Panc1 (cell line): ENCODE measurements at regions not wholly inside any gene's neighbourhood (a gene's known extent, or its start where the extent isn't known, plus 50 kb on each side); places are given as distances from the start of the nearest gene placed in this dataset.

Experiments used
- ATAC-seq: fragments of 200-7000 bp; cut with Tn5 transposase; 2 replicates; pipeline ENCODE4 v1.9.1; 2020; ENCODE audit warnings: mild to moderate bottlenecking, moderate library complexity
- BruUV-seq: library from RNA; stranded (reverse); fragments of 400-500 nt; replicated peaks from 2 replicates; lab custom pipeline; 2021; lab: Mats Ljungman, UMichigan
- CTCF ChIA-PET: fragments of 300-600 bp; sonication (Branson Sonifier 250); formaldehyde crosslinking; loops from one replicate; lab custom pipeline; 2022; ENCODE audit warnings: antibody characterized with exemption; lab: Charles Lee
- POLR2A ChIA-PET: fragments of 300-600 bp; sonication (Branson Sonifier 250); formaldehyde crosslinking; loops from one replicate; lab custom pipeline; 2022; ENCODE audit warnings: antibody characterized with exemption; lab: Charles Lee
- DNase-seq: peaks from one replicate; pipeline ENCODE4 v3.0.0-alpha.2; 2010; ENCODE audit warnings: low read depth, low spot score
- H3K27ac ChIP-seq: 2 replicates; pipeline ENCODE4 v1.5.1; 2011; ENCODE audit warnings: mild to moderate bottlenecking, low read length, inconsistent platforms
- H3K27me3 ChIP-seq: fragments of 200-500 bp; sonication (Bioruptor generic); 2 replicates; pipeline ENCODE4 v1.6.0; 2014; ENCODE audit warnings: low read length, inconsistent platforms; ENCODE audit not compliant: control insufficient read depth, insufficient read depth
- H3K36me3 ChIP-seq: fragments of 200-500 bp; sonication (Bioruptor generic); 2 replicates; pipeline ENCODE4 v1.5.1; 2014; ENCODE audit warnings: inconsistent platforms, mild to moderate bottlenecking, low read length, moderate library complexity; ENCODE audit not compliant: control insufficient read depth, insufficient read depth
- H3K4me1 ChIP-seq: 2 replicates; pipeline ENCODE4 v1.5.1; 2011; ENCODE audit warnings: inconsistent platforms, mild to moderate bottlenecking, low read length, moderate library complexity; ENCODE audit not compliant: control insufficient read depth, insufficient read depth
- H3K4me3 ChIP-seq, 2 experiments: 2 replicates each; pipeline ENCODE4 v1.5.1; 2011 to 2012; ENCODE audit warnings: low read depth in 2 of 2, low read length in 2 of 2, mild to moderate bottlenecking in 2 of 2, inconsistent platforms in 1 of 2, moderate library complexity in 1 of 2
- H3K9me3 ChIP-seq: fragments of 200-500 bp; sonication (Bioruptor generic); 2 replicates; pipeline ENCODE4 v1.5.1; 2014; ENCODE audit warnings: low read depth, mild to moderate bottlenecking, inconsistent platforms, low read length, moderate library complexity; ENCODE audit not compliant: control insufficient read depth, insufficient read depth
- POLR2AphosphoS5 ChIP-seq: IDR thresholded peaks from 2 replicates; pipeline ENCODE4 v1.6.1; 2012; ENCODE audit warnings: mild to moderate bottlenecking, low read depth, low read length, moderate library complexity
- SIN3A ChIP-seq: IDR thresholded peaks from 2 replicates; pipeline ENCODE4 v1.6.1; 2012; ENCODE audit warnings: low read depth, mild to moderate bottlenecking, low read length, moderate library complexity, borderline replicate concordance; ENCODE audit not compliant: insufficient read depth
- TCF7L2 ChIP-seq: IDR thresholded peaks from 2 replicates; pipeline ENCODE4 v1.6.1; 2011; ENCODE audit warnings: mild to moderate bottlenecking, low read depth, low read length, inconsistent platforms
- in situ Hi-C: cut with HindIII; loops from 2 replicates; pipeline ENCODE4 v1.10.0; 2016; ENCODE audit warnings: low sequenced_read_pairs, low pct_unique_long_range_greater_than_20kb
- intact Hi-C: fragments of 100-400 bp; cut with micrococcal nuclease; formaldehyde crosslinking; loops from one replicate; pipeline ENCODE4 v1.10.0; 2022; ENCODE audit not compliant: unreplicated experiment
- TF ChIP-seq, protein P1 (sequence below), 2 experiments: IDR thresholded peaks; 2 replicates each; pipeline ENCODE4 v1.6.1; 2011 to 2012; ENCODE audit warnings: low read depth in 2 of 2, control low read depth in 1 of 2, low read length in 1 of 2, mild to moderate bottlenecking in 1 of 2, moderate library complexity in 1 of 2; ENCODE audit not compliant: insufficient read depth in 1 of 2
- TF ChIP-seq, protein P2 (sequence below): fragments of 450-650 bp; IDR thresholded peaks from 2 replicates; pipeline ENCODE4 v1.5.1; 2017; ENCODE audit warnings: mild to moderate bottlenecking

DNA sequence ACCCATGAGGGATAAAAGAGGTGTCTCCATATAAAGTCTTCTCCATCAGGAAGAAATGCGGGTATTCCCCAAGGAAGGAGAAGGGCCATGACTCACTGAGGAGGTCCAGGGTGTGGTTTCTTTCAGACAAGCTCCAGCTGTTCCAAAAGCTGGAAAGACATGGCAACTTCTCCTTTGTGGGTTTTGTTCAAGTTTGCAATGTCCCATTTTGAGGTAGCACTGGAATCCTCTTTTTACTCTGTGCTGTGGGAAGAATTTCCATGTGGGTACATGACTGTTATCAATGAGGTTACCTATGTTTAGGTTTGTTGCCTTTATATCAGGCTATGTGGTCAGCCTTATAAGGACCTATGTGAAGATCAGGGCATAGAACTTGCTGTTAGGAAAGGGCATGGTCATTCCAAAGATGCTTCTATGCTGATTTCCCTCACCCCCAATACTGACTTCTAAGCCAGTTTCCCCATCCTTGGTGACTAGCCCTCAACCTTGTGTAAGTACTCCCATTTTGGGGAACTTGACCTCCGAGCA lies 697.5 kb downstream of the INHBA start:
- Histone ChIP-seq H3K36me3 (no peaks in the 10 kb centered on the region), H3K27ac (no peak overlapping the region), H3K9me3 (no peaks in the 10 kb centered on the region), H3K4me1 (no peaks in the 10 kb centered on the region), H3K27me3 (no peaks in the 10 kb centered on the region), H3K4me3 (no peak overlapping the region)
- TF ChIP-seq TCF7L2 (no peak), POLR2AphosphoS5 (no peak), SIN3A (no peak)
- TF ChIP-seq, protein P1, sequence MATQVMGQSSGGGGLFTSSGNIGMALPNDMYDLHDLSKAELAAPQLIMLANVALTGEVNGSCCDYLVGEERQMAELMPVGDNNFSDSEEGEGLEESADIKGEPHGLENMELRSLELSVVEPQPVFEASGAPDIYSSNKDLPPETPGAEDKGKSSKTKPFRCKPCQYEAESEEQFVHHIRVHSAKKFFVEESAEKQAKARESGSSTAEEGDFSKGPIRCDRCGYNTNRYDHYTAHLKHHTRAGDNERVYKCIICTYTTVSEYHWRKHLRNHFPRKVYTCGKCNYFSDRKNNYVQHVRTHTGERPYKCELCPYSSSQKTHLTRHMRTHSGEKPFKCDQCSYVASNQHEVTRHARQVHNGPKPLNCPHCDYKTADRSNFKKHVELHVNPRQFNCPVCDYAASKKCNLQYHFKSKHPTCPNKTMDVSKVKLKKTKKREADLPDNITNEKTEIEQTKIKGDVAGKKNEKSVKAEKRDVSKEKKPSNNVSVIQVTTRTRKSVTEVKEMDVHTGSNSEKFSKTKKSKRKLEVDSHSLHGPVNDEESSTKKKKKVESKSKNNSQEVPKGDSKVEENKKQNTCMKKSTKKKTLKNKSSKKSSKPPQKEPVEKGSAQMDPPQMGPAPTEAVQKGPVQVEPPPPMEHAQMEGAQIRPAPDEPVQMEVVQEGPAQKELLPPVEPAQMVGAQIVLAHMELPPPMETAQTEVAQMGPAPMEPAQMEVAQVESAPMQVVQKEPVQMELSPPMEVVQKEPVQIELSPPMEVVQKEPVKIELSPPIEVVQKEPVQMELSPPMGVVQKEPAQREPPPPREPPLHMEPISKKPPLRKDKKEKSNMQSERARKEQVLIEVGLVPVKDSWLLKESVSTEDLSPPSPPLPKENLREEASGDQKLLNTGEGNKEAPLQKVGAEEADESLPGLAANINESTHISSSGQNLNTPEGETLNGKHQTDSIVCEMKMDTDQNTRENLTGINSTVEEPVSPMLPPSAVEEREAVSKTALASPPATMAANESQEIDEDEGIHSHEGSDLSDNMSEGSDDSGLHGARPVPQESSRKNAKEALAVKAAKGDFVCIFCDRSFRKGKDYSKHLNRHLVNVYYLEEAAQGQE (IDR thresholded peaks at IDR 0.05; ENCODE audit: insufficient read depth in 1 of 2, low read depth in 2 of 2, low read length in 1 of 2) = no peak
- TF ChIP-seq, protein P2, sequence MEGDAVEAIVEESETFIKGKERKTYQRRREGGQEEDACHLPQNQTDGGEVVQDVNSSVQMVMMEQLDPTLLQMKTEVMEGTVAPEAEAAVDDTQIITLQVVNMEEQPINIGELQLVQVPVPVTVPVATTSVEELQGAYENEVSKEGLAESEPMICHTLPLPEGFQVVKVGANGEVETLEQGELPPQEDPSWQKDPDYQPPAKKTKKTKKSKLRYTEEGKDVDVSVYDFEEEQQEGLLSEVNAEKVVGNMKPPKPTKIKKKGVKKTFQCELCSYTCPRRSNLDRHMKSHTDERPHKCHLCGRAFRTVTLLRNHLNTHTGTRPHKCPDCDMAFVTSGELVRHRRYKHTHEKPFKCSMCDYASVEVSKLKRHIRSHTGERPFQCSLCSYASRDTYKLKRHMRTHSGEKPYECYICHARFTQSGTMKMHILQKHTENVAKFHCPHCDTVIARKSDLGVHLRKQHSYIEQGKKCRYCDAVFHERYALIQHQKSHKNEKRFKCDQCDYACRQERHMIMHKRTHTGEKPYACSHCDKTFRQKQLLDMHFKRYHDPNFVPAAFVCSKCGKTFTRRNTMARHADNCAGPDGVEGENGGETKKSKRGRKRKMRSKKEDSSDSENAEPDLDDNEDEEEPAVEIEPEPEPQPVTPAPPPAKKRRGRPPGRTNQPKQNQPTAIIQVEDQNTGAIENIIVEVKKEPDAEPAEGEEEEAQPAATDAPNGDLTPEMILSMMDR = no peak
- in situ Hi-C loops (no loop called here), intact Hi-C loops (no loop called here)
- BruUV-seq = no TSS peak
- CTCF ChIA-PET = no interaction called here
- DNase-seq = no peak
- POLR2A ChIA-PET = no interaction called here
- no peak for ATAC-seq

DNA sequence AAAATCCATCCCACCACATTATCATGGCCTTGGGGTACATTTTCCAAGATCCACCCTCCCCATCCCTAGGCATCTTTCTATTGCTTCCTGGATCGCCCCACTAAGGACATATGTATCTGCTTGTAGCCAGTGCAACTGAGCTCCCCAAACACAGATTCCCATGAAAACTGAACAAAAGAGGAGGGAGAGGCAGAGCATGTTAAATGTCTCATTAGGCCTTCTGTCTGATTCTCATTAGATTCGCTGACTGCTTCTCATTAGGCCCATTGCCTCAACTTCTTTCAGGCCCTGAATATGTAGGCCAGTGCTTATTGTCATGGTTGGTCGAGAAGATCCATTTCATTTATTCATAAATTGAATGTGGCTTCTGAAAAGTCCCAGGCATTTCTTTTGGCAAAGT lies 698.9 kb downstream of the INHBA start:
- no TSS peak for BruUV-seq
- TF ChIP-seq, protein P2 = no peak
- TF ChIP-seq TCF7L2 (no peak), SIN3A (no peak), POLR2AphosphoS5 (no peak)
- TF ChIP-seq, protein P1 (IDR thresholded peaks at IDR 0.05; ENCODE audit: insufficient read depth in 1 of 2, low read depth in 2 of 2, low read length in 1 of 2) = no peak
- intact Hi-C loops (no loop called here), in situ Hi-C loops (no loop called here)
- Histone ChIP-seq H3K4me3 (no peak overlapping the region), H3K36me3 (no peaks in the 10 kb centered on the region), H3K27me3 (no peaks in the 10 kb centered on the region), H3K9me3 (no peaks in the 10 kb centered on the region), H3K27ac (no peak overlapping the region), H3K4me1 (no peaks in the 10 kb centered on the region)
- DNase-seq (no peak), ATAC-seq (no peak)
- ChIA-PET CTCF (no interaction called here), POLR2A (no interaction called here)
